HepG2 (cell line): ENCODE measurements at regions not wholly inside any gene's neighbourhood (a gene's known extent, or its start where the extent isn't known, plus 50 kb on each side); places are given as distances from the start of the nearest gene placed in this dataset.

Experiments
- BCL6 ChIP-seq: IDR thresholded peaks from 2 replicates; pipeline ENCODE4 v1.6.1; 2016; ENCODE audit warnings: missing genetic modification reagents, missing compliant biosample characterization
- CBX1 ChIP-seq: IDR thresholded peaks from one replicate; pipeline ENCODE4 v1.6.1; 2016; ENCODE audit warnings: antibody characterized with exemption, low read depth
- HMG20A ChIP-seq: IDR thresholded peaks from 2 replicates; pipeline ENCODE4 v1.6.1; 2016; ENCODE audit warnings: borderline replicate concordance
- HMGXB4 ChIP-seq, 2 experiments: sonication (generic) in 1 of 2; formaldehyde crosslinking in 1 of 2; IDR thresholded peaks; 2 replicates each; pipeline versions ENCODE4 v1.4.0 to v1.6.1; 2018 to 2020; ENCODE audit warnings: missing genetic modification reagents in 2 of 2, borderline replicate concordance in 1 of 2, low read depth in 1 of 2, mild to moderate bottlenecking in 1 of 2, missing biosample characterization in 1 of 2
- KDM4B ChIP-seq: sonication (generic); formaldehyde crosslinking; IDR thresholded peaks from 2 replicates; pipeline ENCODE4 v1.4.0; 2020; ENCODE audit warnings: missing genetic modification reagents
- KLF6 ChIP-seq: IDR thresholded peaks from 2 replicates; pipeline ENCODE4 v1.8.0; 2016; ENCODE audit warnings: missing biosample characterization, missing genetic modification reagents
- MBNL3 ChIP-seq: fragments of 250-450 bp; sonication (Bioruptor Pico); conservative IDR thresholded peaks from 2 replicates; pipeline ENCODE4 v1.8.0; 2022; ENCODE audit warnings: mild to moderate bottlenecking, inconsistent platforms
- MLLT10 ChIP-seq: sonication (generic); formaldehyde crosslinking; IDR thresholded peaks from 2 replicates; pipeline ENCODE4 v1.4.0; 2020; ENCODE audit warnings: missing genetic modification reagents
- MTA1 ChIP-seq: sonication (generic); formaldehyde crosslinking; IDR thresholded peaks from 2 replicates; pipeline ENCODE4 v1.4.0; 2020; ENCODE audit warnings: missing genetic modification reagents, mild to moderate bottlenecking, borderline replicate concordance
- NR2F2 ChIP-seq: IDR thresholded peaks from 2 replicates; pipeline ENCODE4 v1.6.1; 2012; ENCODE audit warnings: low read depth, inconsistent platforms, borderline replicate concordance
- REXO4 ChIP-seq: sonication (generic); formaldehyde crosslinking; IDR thresholded peaks from 2 replicates; pipeline ENCODE4 v1.8.0; 2022; ENCODE audit warnings: missing genetic modification reagents, mild to moderate bottlenecking, borderline replicate concordance
- SMYD3 ChIP-seq: sonication (generic); formaldehyde crosslinking; IDR thresholded peaks from 2 replicates; pipeline ENCODE4 v1.8.1; 2023; ENCODE audit warnings: mild to moderate bottlenecking, missing genetic modification reagents
- TAF1 ChIP-seq: sonication (generic); formaldehyde crosslinking; IDR thresholded peaks from 2 replicates; pipeline ENCODE4 v1.4.0; 2020; ENCODE audit warnings: missing genetic modification reagents
- TBX2 ChIP-seq: sonication (generic); formaldehyde crosslinking; IDR thresholded peaks from 2 replicates; pipeline ENCODE4 v1.5.0; 2020; ENCODE audit warnings: missing genetic modification reagents, mild to moderate bottlenecking, borderline replicate concordance
- ZBTB38 ChIP-seq: sonication (generic); formaldehyde crosslinking; IDR thresholded peaks from 2 replicates; pipeline ENCODE4 v1.5.1; 2020; ENCODE audit warnings: mild to moderate bottlenecking, missing genetic modification reagents
- ZNF101 ChIP-seq: sonication (generic); formaldehyde crosslinking; IDR thresholded peaks from 2 replicates; pipeline ENCODE4 v1.4.0; 2020; ENCODE audit warnings: mild to moderate bottlenecking, low read depth, missing genetic modification reagents, borderline replicate concordance
- ZNF136 ChIP-seq: sonication (generic); formaldehyde crosslinking; IDR thresholded peaks from 2 replicates; pipeline ENCODE4 v1.8.1; 2022; ENCODE audit warnings: low read depth, mild to moderate bottlenecking, moderate library complexity, missing genetic modification reagents
- ZNF224 ChIP-seq: sonication (generic); formaldehyde crosslinking; IDR thresholded peaks from 2 replicates; pipeline ENCODE4 v1.5.0; 2020; ENCODE audit warnings: mild to moderate bottlenecking, missing genetic modification reagents
- ZNF225 ChIP-seq: sonication (generic); formaldehyde crosslinking; IDR thresholded peaks from 2 replicates; pipeline ENCODE4 v1.4.0; 2020; ENCODE audit warnings: mild to moderate bottlenecking, missing genetic modification reagents
- ZNF256 ChIP-seq: sonication (generic); formaldehyde crosslinking; conservative IDR thresholded peaks from 2 replicates; pipeline ENCODE4 v1.4.0; 2020; ENCODE audit warnings: missing genetic modification reagents
- ZNF333 ChIP-seq: sonication (generic); formaldehyde crosslinking; IDR thresholded peaks from 2 replicates; pipeline ENCODE4 v1.4.0; 2020; ENCODE audit warnings: mild to moderate bottlenecking, missing genetic modification reagents, borderline replicate concordance
- ZNF562 ChIP-seq: sonication (generic); formaldehyde crosslinking; IDR thresholded peaks from 2 replicates; pipeline ENCODE4 v1.8.0; 2022; ENCODE audit warnings: missing genetic modification reagents, borderline replicate concordance
- ZNF747 ChIP-seq: sonication (generic); formaldehyde crosslinking; IDR thresholded peaks from 2 replicates; pipeline ENCODE4 v1.8.1; 2023; ENCODE audit warnings: missing genetic modification reagents, mild to moderate bottlenecking, borderline replicate concordance
- TF ChIP-seq, protein P1 (sequence below): sonication (generic); formaldehyde crosslinking; IDR thresholded peaks from 2 replicates; pipeline ENCODE4 v1.5.0; 2020; ENCODE audit warnings: mild to moderate bottlenecking, missing genetic modification reagents

DNA sequence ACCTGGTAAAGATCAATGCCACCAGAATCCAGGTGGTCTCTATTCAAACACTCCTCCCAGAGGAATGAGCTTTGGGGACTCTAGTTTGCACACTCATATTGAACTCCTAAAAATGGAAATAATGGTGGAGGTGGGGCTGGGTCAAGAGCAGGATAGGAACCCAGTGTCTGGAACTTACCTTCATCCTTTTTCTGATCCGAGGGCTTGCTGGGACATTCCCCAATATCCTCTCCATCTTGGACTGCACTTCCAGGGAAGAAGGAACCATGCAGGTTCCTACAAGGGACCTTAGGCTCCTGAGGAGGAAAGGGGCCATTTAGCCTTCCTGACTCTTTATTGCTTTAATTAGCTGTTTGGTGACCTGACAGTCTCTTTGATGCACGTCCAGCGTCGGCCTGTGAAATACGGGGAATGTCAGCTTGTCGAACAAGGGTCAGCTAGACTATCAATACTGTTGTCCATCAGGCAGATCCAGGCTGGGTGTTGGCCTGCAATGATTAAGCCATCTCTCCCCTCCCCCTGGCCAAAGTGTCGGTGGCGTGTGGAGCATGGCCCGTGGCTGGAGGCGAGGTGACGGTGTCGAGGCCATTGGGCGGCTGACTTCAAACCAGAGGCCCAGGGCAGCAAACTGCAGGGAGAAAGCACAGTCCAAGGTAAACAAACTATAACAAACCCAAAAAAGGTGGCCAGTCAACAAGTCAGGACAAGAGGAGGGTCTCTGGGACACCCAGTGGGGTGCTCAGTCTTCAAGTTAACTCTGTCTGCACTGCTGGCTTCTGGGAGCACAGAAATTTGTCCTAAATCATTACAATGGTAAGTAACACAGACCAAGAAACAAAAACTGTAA, 405.2 kb upstream of the TBX3 start (continued):
- TF ChIP-seq MLLT10 (CRISPR knock-in tag) (no peak), ZNF136 (no peak), ZBTB38 (CRISPR knock-in tag) (peak; percentile 66; the same call in 1 of the 2 replicates), CBX1 (peak; percentile 45), TAF1 (CRISPR knock-in tag) (0 out of 2 replicates have a peak, but pooled peaks have one; percentile 28), ZNF225 (CRISPR knock-in tag) (no peak), ZNF224 (CRISPR knock-in tag) (peak; percentile 33; the same call in 1 of the 2 replicates), ZNF333 (CRISPR knock-in tag) (peak; percentile 69; the same call in 1 of the 2 replicates), HMG20A (CRISPR knock-in tag) (peak; percentile 96), ZNF562 (CRISPR knock-in tag) (no peak), ZNF101 (CRISPR knock-in tag) (no peak), ZNF747 (peak; percentile 69; the same call in 1 of the 2 replicates), BCL6 (CRISPR knock-in tag) (peak; percentile 86), HMGXB4 (CRISPR knock-in tag; IDR thresholded peaks at IDR 0.05; ENCODE audit: borderline replicate concordance in 1 of 2, low read depth in 1 of 2) (peak in 1 of 2 experiments; percentile 61; a peak in 1 of 4 replicates), KLF6 (CRISPR knock-in tag) (peak; percentile 83), NR2F2 (peak; percentile 85), MTA1 (CRISPR knock-in tag) (peak; percentile 96), REXO4 (CRISPR knock-in tag) (no peak), KDM4B (peak; percentile 87), MBNL3 (CRISPR knock-in tag) (no peak), TBX2 (CRISPR knock-in tag) (peak; percentile 99), ZNF256 (peak; percentile 67; the same call in 1 of the 2 replicates), SMYD3 (CRISPR knock-in tag) (peak; percentile 79; the same call in 1 of the 2 replicates)
- TF ChIP-seq, protein P1, sequence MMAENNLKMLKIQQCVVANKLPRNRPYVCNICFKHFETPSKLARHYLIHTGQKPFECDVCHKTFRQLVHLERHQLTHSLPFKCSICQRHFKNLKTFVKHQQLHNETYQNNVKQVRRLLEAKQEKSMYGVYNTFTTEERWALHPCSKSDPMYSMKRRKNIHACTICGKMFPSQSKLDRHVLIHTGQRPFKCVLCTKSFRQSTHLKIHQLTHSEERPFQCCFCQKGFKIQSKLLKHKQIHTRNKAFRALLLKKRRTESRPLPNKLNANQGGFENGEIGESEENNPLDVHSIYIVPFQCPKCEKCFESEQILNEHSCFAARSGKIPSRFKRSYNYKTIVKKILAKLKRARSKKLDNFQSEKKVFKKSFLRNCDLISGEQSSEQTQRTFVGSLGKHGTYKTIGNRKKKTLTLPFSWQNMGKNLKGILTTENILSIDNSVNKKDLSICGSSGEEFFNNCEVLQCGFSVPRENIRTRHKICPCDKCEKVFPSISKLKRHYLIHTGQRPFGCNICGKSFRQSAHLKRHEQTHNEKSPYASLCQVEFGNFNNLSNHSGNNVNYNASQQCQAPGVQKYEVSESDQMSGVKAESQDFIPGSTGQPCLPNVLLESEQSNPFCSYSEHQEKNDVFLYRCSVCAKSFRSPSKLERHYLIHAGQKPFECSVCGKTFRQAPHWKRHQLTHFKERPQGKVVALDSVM, result peak; percentile 65
